Activated naive CD8-positive, alpha-beta T cell treated with anti-CD3 and anti-CD28 coated beads, Interleukin-2, amount 50 U/mL, for 24 hours (primary cell): ENCODE measurements at regions not wholly inside any gene's neighbourhood (a gene's known extent, or its start where the extent isn't known, plus 50 kb on each side); places are given as distances from the start of the nearest gene placed in this dataset.

Source experiments
- ATAC-seq: fragments of 150-1000 bp; cut with Tn5 transposase; one replicate; pipeline ENCODE4 v1.10.0; 2021
- DNase-seq: peaks from one replicate; pipeline ENCODE4 v3.0.0; 2021
- H3K27ac Mint-ChIP-seq: one replicate; pipeline ENCODE4 v1.8.0; 2021; ENCODE audit warnings: mild to moderate bottlenecking, mixed read lengths
- H3K27me3 Mint-ChIP-seq: one replicate; pipeline ENCODE4 v1.8.0; 2021; ENCODE audit warnings: mixed read lengths
- H3K36me3 Mint-ChIP-seq: one replicate; pipeline ENCODE4 v1.8.0; 2021; ENCODE audit warnings: low read depth, mixed read lengths
- H3K4me1 Mint-ChIP-seq: one replicate; pipeline ENCODE4 v1.8.0; 2021; ENCODE audit warnings: mixed read lengths
- H3K4me3 Mint-ChIP-seq: one replicate; pipeline ENCODE4 v1.8.0; 2021; ENCODE audit warnings: mild to moderate bottlenecking, moderate library complexity, mixed read lengths
- H3K9me3 Mint-ChIP-seq: one replicate; pipeline ENCODE4 v1.8.0; 2021; ENCODE audit warnings: mixed read lengths

GRCh38 chr2:6449343-6449742 lies 416.4 kb downstream of the CMPK2 start:
- no peaks in the 10 kb centered on the region for H3K9me3 Mint-ChIP-seq
- H3K4me1 Mint-ChIP-seq = no peaks in the 10 kb centered on the region
- no peak overlapping the region for H3K27ac Mint-ChIP-seq
- no peaks in the 10 kb centered on the region for H3K36me3 Mint-ChIP-seq
- ATAC-seq (no peak), DNase-seq (no peak)
- H3K27me3 Mint-ChIP-seq = peaks cover 2% of the 10 kb centered on the region
- no peak overlapping the region for H3K4me3 Mint-ChIP-seq

- H3K4me3 Mint-ChIP-seq = no peak overlapping the region
- no peak overlapping the region for H3K27ac Mint-ChIP-seq
- DNase-seq = no peak
- no peaks in the 10 kb centered on the region for H3K4me1 Mint-ChIP-seq
- no peaks in the 10 kb centered on the region for H3K36me3 Mint-ChIP-seq
- peaks cover 2% of the 10 kb centered on the region for H3K27me3 Mint-ChIP-seq
- ATAC-seq = no peak
- peaks cover 3% of the 10 kb centered on the region for H3K9me3 Mint-ChIP-seq
These were observed 412.8 kb downstream of the CMPK2 start for GRCh38 chr2:6452702-6453481.

- Mint-ChIP-seq H3K4me1 (no peaks in the 10 kb centered on the region), H3K36me3 (no peaks in the 10 kb centered on the region), H3K9me3 (peaks cover 3% of the 10 kb centered on the region), H3K4me3 (no peak overlapping the region), H3K27me3 (no peaks in the 10 kb centered on the region), H3K27ac (no peak overlapping the region)
- ATAC-seq (no peak), DNase-seq (no peak)
These were observed 411.3 kb downstream of the CMPK2 start for GRCh38 chr2:6454286-6454990.

- no peaks in the 10 kb centered on the region for H3K36me3 Mint-ChIP-seq
- peak; percentile 20 for ATAC-seq
- DNase-seq = no peak
- H3K27ac Mint-ChIP-seq = no peak overlapping the region
- no peaks in the 10 kb centered on the region for H3K4me1 Mint-ChIP-seq
- H3K27me3 Mint-ChIP-seq = peaks cover 2% of the 10 kb centered on the region
- H3K4me3 Mint-ChIP-seq = no peak overlapping the region
- H3K9me3 Mint-ChIP-seq = peaks cover 3% of the 10 kb centered on the region
These were observed 406.6 kb downstream of the CMPK2 start for GRCh38 chr2:6459138-6459537.

- Mint-ChIP-seq H3K36me3 (no peaks in the 10 kb centered on the region), H3K4me1 (no peaks in the 10 kb centered on the region), H3K9me3 (peaks cover 8% of the 10 kb centered on the region), H3K4me3 (no peak overlapping the region), H3K27ac (no peak overlapping the region), H3K27me3 (peaks cover 2% of the 10 kb centered on the region)
- DNase-seq (no peak), ATAC-seq (no peak)
These were observed 395.2 kb downstream of the CMPK2 start for GRCh38 chr2:6470518-6470917.

- no peaks in the 10 kb centered on the region for H3K4me1 Mint-ChIP-seq
- DNase-seq (no peak), ATAC-seq (no peak)
- peaks cover 6% of the 10 kb centered on the region for H3K9me3 Mint-ChIP-seq
- no peak overlapping the region for H3K27ac Mint-ChIP-seq
- H3K27me3 Mint-ChIP-seq = peaks cover 2% of the 10 kb centered on the region
- no peaks in the 10 kb centered on the region for H3K36me3 Mint-ChIP-seq
- no peak overlapping the region for H3K4me3 Mint-ChIP-seq
These were observed 394.3 kb downstream of the CMPK2 start for GRCh38 chr2:6471419-6471818.

- no peak overlapping the region for H3K27ac Mint-ChIP-seq
- H3K36me3 Mint-ChIP-seq = no peaks in the 10 kb centered on the region
- H3K4me3 Mint-ChIP-seq = no peak overlapping the region
- DNase-seq = no peak
- peaks cover 2% of the 10 kb centered on the region for H3K27me3 Mint-ChIP-seq
- peaks cover 1% of the 10 kb centered on the region for H3K9me3 Mint-ChIP-seq
- H3K4me1 Mint-ChIP-seq = no peaks in the 10 kb centered on the region
- no peak for ATAC-seq
These were observed 391.3 kb downstream of the CMPK2 start for GRCh38 chr2:6474161-6475140.

- Mint-ChIP-seq H3K4me3 (no peak overlapping the region), H3K4me1 (no peaks in the 10 kb centered on the region), H3K27ac (no peak overlapping the region), H3K27me3 (peaks cover 2% of the 10 kb centered on the region), H3K9me3 (peaks cover 8% of the 10 kb centered on the region), H3K36me3 (no peaks in the 10 kb centered on the region)
- ATAC-seq = no peak
- DNase-seq = no peak
These were observed 390.4 kb downstream of the CMPK2 start for GRCh38 chr2:6475155-6475940.

- Mint-ChIP-seq H3K36me3 (no peaks in the 10 kb centered on the region), H3K27ac (no peak overlapping the region), H3K4me1 (no peaks in the 10 kb centered on the region), H3K27me3 (no peaks in the 10 kb centered on the region), H3K4me3 (no peak overlapping the region), H3K9me3 (peaks cover 8% of the 10 kb centered on the region)
- no peak for ATAC-seq
- DNase-seq = no peak
These were observed 385.2 kb downstream of the CMPK2 start for GRCh38 chr2:6480514-6480913.

GRCh38 chr2:6482256-6482655 lies 383.5 kb downstream of the CMPK2 start:
- no peak overlapping the region for H3K27ac Mint-ChIP-seq
- no peak for ATAC-seq
- DNase-seq = no peak
- H3K4me1 Mint-ChIP-seq = no peaks in the 10 kb centered on the region
- no peaks in the 10 kb centered on the region for H3K27me3 Mint-ChIP-seq
- H3K4me3 Mint-ChIP-seq = no peak overlapping the region
- H3K36me3 Mint-ChIP-seq = no peaks in the 10 kb centered on the region
- peaks cover 8% of the 10 kb centered on the region for H3K9me3 Mint-ChIP-seq

GRCh38 chr2:6487765-6488164 lies 377.9 kb downstream of the CMPK2 start:
- H3K4me1 Mint-ChIP-seq = no peaks in the 10 kb centered on the region

GRCh38 chr2:6492573-6492972 lies 373.1 kb downstream of the CMPK2 start:
- Mint-ChIP-seq H3K9me3 (no peaks in the 10 kb centered on the region), H3K27ac (no peak overlapping the region), H3K4me1 (no peaks in the 10 kb centered on the region), H3K4me3 (no peak overlapping the region), H3K27me3 (peaks cover 3% of the 10 kb centered on the region), H3K36me3 (no peaks in the 10 kb centered on the region)
- ATAC-seq = no peak
- no peak for DNase-seq

More at GRCh38 chr2:6487765-6488164, 377.9 kb downstream of the CMPK2 start:
- H3K9me3 Mint-ChIP-seq = no peaks in the 10 kb centered on the region
- H3K27me3 Mint-ChIP-seq = peaks cover 3% of the 10 kb centered on the region
- ATAC-seq (no peak), DNase-seq (no peak)
- H3K27ac Mint-ChIP-seq = no peak overlapping the region
- H3K36me3 Mint-ChIP-seq = no peaks in the 10 kb centered on the region
- H3K4me3 Mint-ChIP-seq = no peak overlapping the region

- ATAC-seq = no peak
These were observed 372.4 kb downstream of the CMPK2 start for GRCh38 chr2:6493266-6493665.

GRCh38 chr2:6493669-6494068 lies 372.0 kb downstream of the CMPK2 start:
- ATAC-seq = no peak
- H3K9me3 Mint-ChIP-seq = no peaks in the 10 kb centered on the region
- H3K4me1 Mint-ChIP-seq = no peaks in the 10 kb centered on the region

More at GRCh38 chr2:6493266-6493665, 372.4 kb downstream of the CMPK2 start:
- no peak for DNase-seq
- H3K36me3 Mint-ChIP-seq = no peaks in the 10 kb centered on the region
- H3K27ac Mint-ChIP-seq = no peak overlapping the region
- H3K9me3 Mint-ChIP-seq = no peaks in the 10 kb centered on the region
- peaks cover 3% of the 10 kb centered on the region for H3K27me3 Mint-ChIP-seq
- no peak overlapping the region for H3K4me3 Mint-ChIP-seq
- no peaks in the 10 kb centered on the region for H3K4me1 Mint-ChIP-seq

More at GRCh38 chr2:6493669-6494068, 372.0 kb downstream of the CMPK2 start:
- no peaks in the 10 kb centered on the region for H3K36me3 Mint-ChIP-seq
- H3K4me3 Mint-ChIP-seq = no peak overlapping the region
- H3K27me3 Mint-ChIP-seq = peaks cover 3% of the 10 kb centered on the region
- H3K27ac Mint-ChIP-seq = no peak overlapping the region
- DNase-seq = no peak
